CD4-positive, alpha-beta T cell treated with Interferon gamma for 1 hour (primary cell): ENCODE measurements at regions not wholly inside any gene's neighbourhood (a gene's known extent, or its start where the extent isn't known, plus 50 kb on each side); places are given as distances from the start of the nearest gene placed in this dataset.

Experiments
- DNase-seq: peaks from one replicate; pipeline ENCODE4 v3.0.0-alpha.2; 2020

- DNase-seq = no peak
These were observed 336.3 kb upstream of the KIF2A start for GRCh38 chr5:61969755-61970154.

- no peak for DNase-seq
These were observed 335.8 kb upstream of the KIF2A start for GRCh38 chr5:61970218-61970617.

GRCh38 chr5:61974680-61975079 is 331.3 kb upstream of the KIF2A start:
- DNase-seq = no peak

DNA sequence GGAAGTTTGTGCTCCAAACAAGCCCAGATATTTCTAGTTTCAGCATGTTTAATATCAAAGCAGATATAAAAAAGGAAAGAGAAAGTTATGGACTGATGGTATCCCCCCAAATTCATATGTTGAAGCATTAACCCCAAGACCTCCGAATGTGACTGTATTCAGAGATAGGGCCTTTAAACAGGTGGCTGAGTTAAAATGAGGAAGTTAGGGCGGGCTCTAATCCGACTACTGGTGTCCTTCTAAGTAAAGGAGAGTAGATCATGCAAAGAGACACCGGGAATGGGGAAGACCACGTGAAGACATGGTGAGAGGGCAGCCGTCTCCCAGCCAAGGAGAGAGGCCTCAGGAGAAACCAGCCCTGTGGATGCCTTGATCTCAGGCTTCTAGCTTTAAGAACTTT is 324.1 kb upstream of the KIF2A start:
- no peak for DNase-seq

GRCh38 chr5:61991430-61991829 is 314.6 kb upstream of the KIF2A start:
- no peak for DNase-seq

GRCh38 chr5:61991866-61992265 is 314.1 kb upstream of the KIF2A start:
- DNase-seq = no peak

DNA sequence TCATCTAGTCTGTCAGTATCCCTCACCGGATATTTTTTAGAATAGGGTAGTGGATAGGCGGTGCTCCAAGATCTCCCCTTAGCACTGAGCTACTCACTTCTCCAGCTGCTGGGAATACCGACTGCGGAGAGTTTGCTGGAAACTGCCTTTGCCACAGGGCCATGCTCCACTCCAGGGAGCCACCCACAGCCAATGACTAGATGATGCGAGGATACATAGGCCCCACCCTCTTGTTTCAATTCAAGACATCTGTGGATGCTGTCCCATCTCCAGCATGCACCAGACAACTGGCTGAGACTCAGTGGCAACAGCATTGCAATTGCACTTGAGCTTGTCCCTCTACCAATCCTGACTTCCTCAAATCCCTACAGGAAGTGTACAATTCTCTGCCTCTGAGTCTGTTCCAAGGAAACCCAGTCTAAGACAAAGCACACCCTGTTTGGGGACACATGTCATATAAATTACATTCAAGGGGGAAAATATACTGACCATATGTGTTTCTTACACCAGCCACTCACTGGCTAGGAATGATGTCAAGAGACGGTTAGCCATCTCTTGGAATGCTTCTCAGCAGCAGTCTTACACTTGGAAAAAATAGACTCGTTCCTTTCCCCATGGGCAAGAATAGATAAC is 312.6 kb upstream of the KIF2A start:
- DNase-seq = no peak

DNA sequence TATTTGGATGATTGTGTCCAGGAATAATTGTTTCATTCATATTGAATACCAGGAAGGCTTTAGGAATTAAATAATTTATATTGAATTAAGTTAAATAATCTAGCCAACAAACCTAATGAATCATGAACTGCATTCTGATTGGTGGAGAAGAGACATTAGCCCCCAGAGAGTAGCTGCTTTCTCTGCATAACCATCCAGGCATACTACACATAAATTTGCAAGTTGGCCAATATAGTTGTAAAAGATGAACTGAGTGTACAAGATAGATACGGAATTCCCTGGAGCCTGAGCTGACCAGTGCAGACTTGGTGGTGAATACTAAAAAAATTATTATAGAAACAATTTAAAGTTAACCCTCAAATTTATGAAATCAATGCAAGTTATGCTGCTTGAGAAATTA is 311.8 kb upstream of the KIF2A start:
- no peak for DNase-seq

GRCh38 chr5:61995486-61995885 is 310.5 kb upstream of the KIF2A start:
- no peak for DNase-seq

DNA sequence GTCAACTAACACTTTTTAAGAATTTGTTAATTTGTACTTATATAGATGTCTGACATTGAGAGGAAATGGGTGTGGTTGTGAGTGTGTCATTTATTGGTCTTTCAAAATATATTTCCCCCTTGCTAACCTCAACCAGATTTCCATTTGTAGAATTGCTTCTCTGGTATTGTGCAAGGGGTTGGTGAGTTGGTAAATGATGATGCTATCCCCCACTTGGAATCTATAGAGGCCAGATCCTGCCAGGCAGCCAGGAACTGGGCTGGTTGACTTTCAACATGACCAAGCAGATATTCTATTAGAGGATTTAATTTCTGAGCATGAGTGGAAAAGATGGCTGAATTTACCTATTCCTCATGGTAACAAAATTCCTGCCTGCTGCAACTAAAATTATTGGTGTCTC is 306.6 kb upstream of the KIF2A start:
- DNase-seq = no peak

- no peak for DNase-seq
These were observed 305.4 kb upstream of the KIF2A start for GRCh38 chr5:62000646-62001045.

DNA sequence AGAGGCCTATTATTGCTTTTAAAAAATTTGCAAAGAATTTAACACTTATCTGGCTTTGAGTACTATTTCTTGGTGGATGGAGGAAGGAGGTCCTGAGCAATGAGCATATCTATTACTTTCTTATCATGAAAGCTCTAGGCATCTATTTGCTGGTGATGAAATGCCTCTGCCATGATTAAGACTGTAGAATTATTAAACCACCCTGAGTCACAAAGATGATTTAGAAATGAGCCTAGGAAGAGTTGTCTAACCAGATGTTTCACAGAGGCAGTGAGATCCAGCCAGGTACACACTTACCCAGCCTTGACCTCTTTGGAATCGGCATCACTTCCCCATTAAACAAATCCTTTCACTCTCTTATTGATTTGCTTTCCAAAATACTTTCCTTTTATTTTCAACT is 304.4 kb upstream of the KIF2A start:
- DNase-seq = no peak

GRCh38 chr5:62002436-62002835 is 303.6 kb upstream of the KIF2A start:
- no peak for DNase-seq

- no peak for DNase-seq
These were observed 300.5 kb upstream of the KIF2A start for GRCh38 chr5:62005551-62005950.

DNA sequence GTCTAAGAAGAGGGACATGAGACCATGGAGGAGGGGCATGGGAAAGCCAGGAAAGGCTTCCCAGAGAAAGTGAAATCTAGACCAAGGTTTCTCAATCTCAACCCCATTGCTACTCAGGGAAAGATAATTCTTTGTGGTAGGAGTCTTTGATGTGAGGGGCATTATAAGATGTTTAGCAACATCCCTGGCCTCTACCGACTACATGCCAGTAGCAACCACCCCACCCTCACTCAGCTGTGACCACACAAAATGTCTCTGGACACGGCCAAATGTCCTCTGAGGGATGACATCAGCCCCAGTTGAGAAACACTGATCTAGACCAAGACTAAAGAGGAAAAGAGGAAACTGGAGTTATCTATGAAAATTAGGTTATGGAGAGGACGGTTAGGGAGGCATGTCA is 298.5 kb upstream of the KIF2A start:
- DNase-seq = no peak

GRCh38 chr5:62011089-62011664 is 294.8 kb upstream of the KIF2A start:
- DNase-seq = no peak

- DNase-seq = no peak
These were observed 288.9 kb upstream of the KIF2A start for GRCh38 chr5:62017092-62017491.

DNA sequence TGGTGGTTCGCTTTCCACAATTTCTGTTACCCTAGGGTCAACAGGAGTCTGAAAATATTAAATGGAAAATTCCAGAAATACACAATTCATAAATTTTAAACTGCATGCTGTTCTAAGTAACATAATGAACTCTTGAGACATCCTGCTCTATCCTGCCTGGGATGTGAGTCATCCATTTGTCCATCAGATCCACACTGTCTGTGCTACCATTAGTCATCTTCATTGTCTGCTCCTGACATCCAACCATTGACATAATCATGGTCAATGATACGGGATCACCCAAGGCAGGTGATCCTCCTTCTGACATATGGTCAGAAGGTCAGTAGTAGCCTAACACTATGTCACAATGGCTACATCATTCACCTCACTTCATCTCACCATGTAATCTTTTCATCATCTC is 276.7 kb upstream of the KIF2A start:
- no peak for DNase-seq

GRCh38 chr5:62030326-62030725 is 275.7 kb upstream of the KIF2A start:
- DNase-seq = no peak

GRCh38 chr5:62038024-62038423 is 268.0 kb upstream of the KIF2A start:
- no peak for DNase-seq

DNA sequence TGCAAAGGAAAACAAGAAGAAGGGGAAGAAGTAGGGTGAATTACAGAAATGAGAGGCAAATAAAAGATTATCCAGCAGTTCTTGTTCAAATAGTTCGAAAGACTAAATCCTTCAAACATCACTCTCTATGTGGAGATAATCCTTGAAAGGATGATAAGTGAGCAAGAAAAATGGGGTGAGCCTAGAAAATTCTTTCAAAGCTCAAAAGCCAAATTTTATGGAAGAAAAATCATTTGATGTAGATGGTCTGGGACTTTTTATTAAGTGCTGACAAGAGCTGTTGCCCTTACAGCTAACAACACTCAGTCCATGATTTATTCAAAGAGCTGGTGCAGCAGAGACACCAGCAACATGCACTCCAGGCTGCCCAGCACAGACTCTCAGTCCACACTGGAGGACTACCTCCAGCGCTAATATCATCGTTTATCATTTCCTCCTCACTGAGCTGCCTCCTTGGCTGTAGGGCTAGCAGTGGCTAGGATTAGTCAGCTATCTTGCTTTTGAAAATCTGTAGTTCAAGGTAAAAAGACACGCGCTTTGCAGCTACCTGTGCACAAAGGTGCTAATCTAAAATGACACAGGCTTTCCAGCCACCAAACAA is 264.8 kb upstream of the KIF2A start:
- no peak for DNase-seq

DNA sequence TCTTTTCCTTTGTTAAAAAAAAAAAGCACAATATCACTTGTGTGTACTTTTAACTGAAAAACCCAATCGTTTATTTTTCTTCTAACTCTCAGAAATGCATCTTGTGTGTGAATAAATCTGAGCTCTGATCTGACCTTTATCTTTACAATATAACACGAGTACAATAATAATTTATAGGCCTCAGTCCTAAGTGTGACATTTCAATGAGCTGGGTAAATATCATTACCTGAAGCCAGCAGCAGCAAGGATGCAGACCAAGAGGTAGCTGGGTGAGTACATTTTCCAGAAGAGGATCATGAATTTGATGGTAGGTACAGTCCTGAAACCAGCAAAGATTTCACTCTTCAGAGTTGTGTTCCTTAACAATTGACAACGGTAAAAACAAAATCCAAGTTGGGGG is 264.0 kb upstream of the KIF2A start:
- no peak for DNase-seq

- DNase-seq = no peak
These were observed 262.4 kb upstream of the KIF2A start for GRCh38 chr5:62043289-62044280.

DNA sequence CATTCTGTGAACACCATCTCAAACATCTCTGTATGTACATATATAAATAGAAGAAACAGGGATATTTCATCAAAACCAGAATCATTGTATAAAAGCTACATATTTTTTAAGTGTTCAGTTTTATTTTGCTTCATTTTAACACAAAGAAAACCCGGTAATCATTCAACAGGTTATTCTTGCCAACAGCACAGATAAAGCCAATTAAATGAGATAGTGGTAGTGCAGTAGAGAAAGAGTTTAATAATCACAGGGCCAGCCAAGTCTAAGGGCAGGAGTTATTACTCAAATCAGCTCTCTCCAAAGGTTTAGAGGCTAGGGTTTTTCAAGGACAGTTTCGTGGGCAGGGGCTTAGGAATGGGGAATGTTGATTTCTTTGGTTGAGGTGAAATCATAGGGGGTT is 261.0 kb upstream of the KIF2A start:
- no peak for DNase-seq
